MM.1S (cell line): ENCODE measurements at regions not wholly inside any gene's neighbourhood (a gene's known extent, or its start where the extent isn't known, plus 50 kb on each side); places are given as distances from the start of the nearest gene placed in this dataset.

Experiments
- DNase-seq: peaks from one replicate; pipeline ENCODE4 v3.0.0-alpha.2; 2015
- H2AFZ ChIP-seq: fragments of 300-600 bp; sonication (generic); 2 replicates; pipeline ENCODE4 v1.6.0; 2016; ENCODE audit warnings: antibody characterized with exemption, low read length
- H3F3A ChIP-seq: fragments of 300-600 bp; sonication (generic); 2 replicates; pipeline ENCODE4 v1.6.1; 2016; ENCODE audit warnings: mild to moderate bottlenecking, antibody characterized with exemption, low read length, moderate library complexity, mixed read lengths; ENCODE audit not compliant: insufficient read depth
- H3K27ac ChIP-seq: fragments of 300-600 bp; sonication (generic); 2 replicates; pipeline ENCODE4 v1.5.1; 2016; ENCODE audit warnings: mild to moderate bottlenecking, low read length
- H3K27me3 ChIP-seq: fragments of 300-600 bp; sonication (generic); replicated peaks from 2 replicates; pipeline ENCODE4 v1.6.0; 2016; ENCODE audit warnings: low read length; ENCODE audit not compliant: insufficient read depth
- H3K36me3 ChIP-seq: fragments of 300-600 bp; sonication (generic); replicated peaks from 2 replicates; pipeline ENCODE4 v1.6.1; 2016; ENCODE audit warnings: mild to moderate bottlenecking, low read length, mixed read lengths; ENCODE audit not compliant: insufficient read depth
- H3K4me1 ChIP-seq: fragments of 300-600 bp; sonication (generic); 2 replicates; pipeline ENCODE4 v1.6.1; 2016; ENCODE audit warnings: low read length, mixed read lengths
- H3K4me2 ChIP-seq: fragments of 300-600 bp; sonication (generic); 2 replicates; pipeline ENCODE4 v1.6.0; 2016; ENCODE audit warnings: low read depth, low read length
- H3K4me3 ChIP-seq: fragments of 300-600 bp; sonication (generic); 2 replicates; pipeline ENCODE4 v1.5.1; 2016; ENCODE audit warnings: low read length, mixed read lengths
- H3K79me2 ChIP-seq: fragments of 300-600 bp; sonication (generic); 2 replicates; pipeline ENCODE4 v1.6.1; 2016; ENCODE audit warnings: mixed run types, low read length, mixed read lengths
- H3K9ac ChIP-seq: fragments of 300-600 bp; sonication (generic); 2 replicates; pipeline ENCODE4 v1.6.1; 2016; ENCODE audit warnings: low read length, mixed read lengths
- H3K9me2 ChIP-seq: fragments of 300-600 bp; sonication (generic); replicated peaks from 2 replicates; pipeline ENCODE4 v1.6.1; 2016; ENCODE audit warnings: mild to moderate bottlenecking, low read length, mixed read lengths; ENCODE audit not compliant: insufficient read depth
- H3K9me3 ChIP-seq: fragments of 300-600 bp; sonication (generic); replicated peaks from 2 replicates; pipeline ENCODE4 v1.6.1; 2016; ENCODE audit warnings: mild to moderate bottlenecking, low read length, mixed read lengths; ENCODE audit not compliant: insufficient read depth
- H4K20me1 ChIP-seq: fragments of 300-600 bp; sonication (generic); 2 replicates; pipeline ENCODE4 v1.6.1; 2016; ENCODE audit warnings: mild to moderate bottlenecking, low read length, moderate library complexity, mixed read lengths; ENCODE audit not compliant: insufficient read depth
- CTCF ChIP-seq: fragments of 300-600 bp; sonication (generic); IDR thresholded peaks from 2 replicates; pipeline ENCODE4 v1.5.1; 2016; ENCODE audit warnings: antibody characterized with exemption, low read length, mixed read lengths
- EZH2 ChIP-seq: fragments of 300-600 bp; sonication (generic); optimal IDR thresholded peaks from 2 replicates; pipeline ENCODE3; 2017; ENCODE audit warnings: low read depth, mild to moderate bottlenecking, antibody characterized with exemption, low read length, mixed read lengths
- EZH2phosphoT487 ChIP-seq: fragments of 300-600 bp; sonication (generic); IDR thresholded peaks from 2 replicates; pipeline ENCODE4 v1.6.1; 2018; ENCODE audit warnings: antibody characterized with exemption, low read length

GRCh38 chr12:125336246-125336645, 271.0 kb downstream of the AACS start:
- no peak overlapping the region for H3K4me3 ChIP-seq
- TF ChIP-seq EZH2: no peak
- TF ChIP-seq CTCF: no peak
- TF ChIP-seq EZH2phosphoT487: no peak
- H3K27ac ChIP-seq: no peak overlapping the region
- H4K20me1 ChIP-seq: no peaks in the 10 kb centered on the region
- DNase-seq: no peak
- H3K4me2 ChIP-seq: no peak overlapping the region
- H2AFZ ChIP-seq: no peak overlapping the region
- no peaks in the 10 kb centered on the region for H3K9me3 ChIP-seq
- H3K27me3 ChIP-seq: no peaks in the 10 kb centered on the region
- H3F3A ChIP-seq: no peaks in the 10 kb centered on the region
- H3K9me2 ChIP-seq: no peaks in the 10 kb centered on the region
- H3K4me1 ChIP-seq: no peaks in the 10 kb centered on the region
- H3K9ac ChIP-seq: no peak overlapping the region
- H3K79me2 ChIP-seq: no peaks in the 10 kb centered on the region
- H3K36me3 ChIP-seq: no peaks in the 10 kb centered on the region

GRCh38 chr12:125340791-125341190, 275.6 kb downstream of the AACS start:
- Histone ChIP-seq H3K4me2 (no peak overlapping the region), H3K4me3 (no peak overlapping the region), H3K9me2 (no peaks in the 10 kb centered on the region), H3K36me3 (no peaks in the 10 kb centered on the region), H3F3A (no peaks in the 10 kb centered on the region), H3K27ac (no peak overlapping the region), H3K79me2 (no peaks in the 10 kb centered on the region), H4K20me1 (no peaks in the 10 kb centered on the region), H3K9ac (no peak overlapping the region), H2AFZ (no peak overlapping the region), H3K4me1 (no peaks in the 10 kb centered on the region), H3K9me3 (no peaks in the 10 kb centered on the region), H3K27me3 (no peaks in the 10 kb centered on the region)
- DNase-seq: no peak
- TF ChIP-seq CTCF (no peak), EZH2 (no peak), EZH2phosphoT487 (no peak)

- no peaks in the 10 kb centered on the region for H3K36me3 ChIP-seq
- H3K4me2 ChIP-seq: no peak overlapping the region
- no peak for DNase-seq
- no peaks in the 10 kb centered on the region for H3K9me3 ChIP-seq
- H3K27ac ChIP-seq: no peak overlapping the region
- H3K9me2 ChIP-seq: no peaks in the 10 kb centered on the region
- no peaks in the 10 kb centered on the region for H3K79me2 ChIP-seq
- no peak overlapping the region for H2AFZ ChIP-seq
- H3F3A ChIP-seq: no peaks in the 10 kb centered on the region
- no peak overlapping the region for H3K9ac ChIP-seq
- TF ChIP-seq CTCF (no peak), EZH2 (no peak), EZH2phosphoT487 (no peak)
- H3K4me3 ChIP-seq: no peak overlapping the region
- no peaks in the 10 kb centered on the region for H4K20me1 ChIP-seq
- H3K4me1 ChIP-seq: no peaks in the 10 kb centered on the region
- no peaks in the 10 kb centered on the region for H3K27me3 ChIP-seq
Measured at GRCh38 chr12:125341422-125341821, 276.2 kb downstream of the AACS start.
